Upper lobe of left lung (tissue), 4 donors: ENCODE measurements at regions not wholly inside any gene's neighbourhood (a gene's known extent, or its start where the extent isn't known, plus 50 kb on each side); places are given as distances from the start of the nearest gene placed in this dataset.

Experiments
- EP300 ChIP-seq, 4 donors: sonication (generic); formaldehyde crosslinking; IDR thresholded peaks; one replicate each; pipeline ENCODE4 v1.5.1; 2017; ENCODE audit warnings: antibody characterized with exemption in 4 of 4, control low read depth in 2 of 4
- TF ChIP-seq, protein P1 (sequence below), 6 experiments: fragments of 450-650 bp in 4 of 6; fragments of 200-600 bp in 2 of 6; sonication (generic) in 2 of 6; IDR thresholded peaks; one replicate each; pipeline ENCODE4 v1.5.1; 2016 to 2019; ENCODE audit warnings: antibody characterized with exemption in 6 of 6

DNA sequence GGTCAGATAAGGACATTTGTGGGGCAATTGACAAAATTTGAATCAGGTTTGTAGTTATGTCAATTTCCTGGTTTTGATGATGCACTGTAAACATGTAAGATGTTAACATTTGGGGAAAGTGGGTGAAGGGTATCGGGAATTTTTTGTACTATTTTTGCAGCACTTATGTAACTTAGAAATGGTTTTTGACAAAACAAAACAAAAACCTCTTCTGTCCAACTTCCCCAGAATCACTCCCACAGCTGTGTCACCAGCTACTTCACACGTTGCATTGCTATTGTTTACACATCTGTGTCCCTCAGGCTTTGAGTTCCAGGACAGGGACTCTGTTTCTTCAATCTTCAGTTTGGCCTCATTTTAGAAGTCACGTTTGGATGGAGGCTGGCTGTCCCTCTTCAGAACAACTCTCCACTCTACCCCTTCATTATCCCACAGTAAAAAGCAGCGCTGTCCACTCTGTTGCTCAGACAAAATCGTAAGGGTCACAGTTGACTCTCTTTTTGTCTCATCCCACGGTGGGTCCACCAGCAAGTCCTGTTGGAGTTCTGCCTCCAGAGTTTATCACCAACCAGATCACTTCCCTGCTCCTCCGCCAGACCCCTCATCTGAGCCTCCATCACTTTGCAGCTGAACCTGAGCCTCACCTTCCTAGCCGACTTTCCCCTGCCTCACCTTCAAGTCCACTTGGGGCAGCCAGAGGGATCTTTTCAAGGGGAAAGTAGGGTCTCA, 63.2 kb downstream of the NENF start:
- TF ChIP-seq, protein P1, sequence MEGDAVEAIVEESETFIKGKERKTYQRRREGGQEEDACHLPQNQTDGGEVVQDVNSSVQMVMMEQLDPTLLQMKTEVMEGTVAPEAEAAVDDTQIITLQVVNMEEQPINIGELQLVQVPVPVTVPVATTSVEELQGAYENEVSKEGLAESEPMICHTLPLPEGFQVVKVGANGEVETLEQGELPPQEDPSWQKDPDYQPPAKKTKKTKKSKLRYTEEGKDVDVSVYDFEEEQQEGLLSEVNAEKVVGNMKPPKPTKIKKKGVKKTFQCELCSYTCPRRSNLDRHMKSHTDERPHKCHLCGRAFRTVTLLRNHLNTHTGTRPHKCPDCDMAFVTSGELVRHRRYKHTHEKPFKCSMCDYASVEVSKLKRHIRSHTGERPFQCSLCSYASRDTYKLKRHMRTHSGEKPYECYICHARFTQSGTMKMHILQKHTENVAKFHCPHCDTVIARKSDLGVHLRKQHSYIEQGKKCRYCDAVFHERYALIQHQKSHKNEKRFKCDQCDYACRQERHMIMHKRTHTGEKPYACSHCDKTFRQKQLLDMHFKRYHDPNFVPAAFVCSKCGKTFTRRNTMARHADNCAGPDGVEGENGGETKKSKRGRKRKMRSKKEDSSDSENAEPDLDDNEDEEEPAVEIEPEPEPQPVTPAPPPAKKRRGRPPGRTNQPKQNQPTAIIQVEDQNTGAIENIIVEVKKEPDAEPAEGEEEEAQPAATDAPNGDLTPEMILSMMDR (IDR thresholded peaks at IDR 0.05), result no peak
- TF ChIP-seq EP300 (IDR thresholded peaks at IDR 0.05), result no peak
